GM12878 (cell line): ENCODE measurements at regions not wholly inside any gene's neighbourhood (a gene's known extent, or its start where the extent isn't known, plus 50 kb on each side); places are given as distances from the start of the nearest gene placed in this dataset.

Experiments
- CREB1 ChIP-seq: IDR thresholded peaks from 2 replicates; pipeline ENCODE4 v1.6.1; 2012; ENCODE audit warnings: low read depth, mild to moderate bottlenecking, inconsistent platforms
- JUND ChIP-seq: IDR thresholded peaks from 2 replicates; pipeline ENCODE4 v1.6.1; 2012; ENCODE audit warnings: low read depth, mild to moderate bottlenecking, low read length, improper control_type of control experiment, moderate library complexity
- NRF1 ChIP-seq: conservative IDR thresholded peaks from 2 replicates; pipeline ENCODE4 v1.6.1; 2011; ENCODE audit warnings: mild to moderate bottlenecking, low read depth, low read length, improper control_type of control experiment
- POLR2A ChIP-seq: IDR thresholded peaks from 2 replicates; pipeline ENCODE4 v1.6.1; 2011; ENCODE audit warnings: low read depth, mild to moderate bottlenecking, low read length
- ZZZ3 ChIP-seq: IDR thresholded peaks from 2 replicates; pipeline ENCODE4 v1.6.1; 2011; ENCODE audit warnings: low read depth; ENCODE audit not compliant: control insufficient read depth, insufficient read length
- TF ChIP-seq, protein P1 (sequence below), 3 experiments: IDR thresholded peaks in 2 of 3; conservative IDR thresholded peaks in 1 of 3; 2 replicates each; pipeline ENCODE4 v1.5.1; 2011; ENCODE audit warnings: low read depth in 3 of 3, low read length in 3 of 3, mild to moderate bottlenecking in 3 of 3, control low read depth in 2 of 3, moderate library complexity in 2 of 3, inconsistent platforms in 1 of 3, mixed read lengths in 1 of 3; ENCODE audit not compliant: control insufficient read depth in 2 of 3, insufficient read depth in 1 of 3; ENCODE audit errors: extremely low read depth in 1 of 3

DNA sequence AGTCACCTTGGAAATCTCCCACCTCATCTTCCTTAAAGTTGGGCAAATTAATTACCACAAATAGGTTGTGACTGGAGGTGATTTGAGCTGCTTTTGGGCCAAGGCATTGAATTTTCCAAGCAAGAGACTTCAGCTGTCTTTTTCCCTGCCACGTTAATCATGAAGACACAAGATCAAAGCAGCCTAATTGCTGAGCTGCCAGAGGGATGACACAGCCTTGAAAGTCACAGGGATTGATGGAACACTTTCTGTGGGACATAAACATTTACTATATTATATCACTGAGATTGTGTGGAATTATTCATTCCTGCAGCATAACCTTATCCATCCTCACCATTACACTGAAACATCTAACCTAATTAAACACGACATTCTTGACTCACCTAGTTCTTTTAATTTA lies 172.2 kb downstream of the FAM170A start:
- TF ChIP-seq, protein P1, sequence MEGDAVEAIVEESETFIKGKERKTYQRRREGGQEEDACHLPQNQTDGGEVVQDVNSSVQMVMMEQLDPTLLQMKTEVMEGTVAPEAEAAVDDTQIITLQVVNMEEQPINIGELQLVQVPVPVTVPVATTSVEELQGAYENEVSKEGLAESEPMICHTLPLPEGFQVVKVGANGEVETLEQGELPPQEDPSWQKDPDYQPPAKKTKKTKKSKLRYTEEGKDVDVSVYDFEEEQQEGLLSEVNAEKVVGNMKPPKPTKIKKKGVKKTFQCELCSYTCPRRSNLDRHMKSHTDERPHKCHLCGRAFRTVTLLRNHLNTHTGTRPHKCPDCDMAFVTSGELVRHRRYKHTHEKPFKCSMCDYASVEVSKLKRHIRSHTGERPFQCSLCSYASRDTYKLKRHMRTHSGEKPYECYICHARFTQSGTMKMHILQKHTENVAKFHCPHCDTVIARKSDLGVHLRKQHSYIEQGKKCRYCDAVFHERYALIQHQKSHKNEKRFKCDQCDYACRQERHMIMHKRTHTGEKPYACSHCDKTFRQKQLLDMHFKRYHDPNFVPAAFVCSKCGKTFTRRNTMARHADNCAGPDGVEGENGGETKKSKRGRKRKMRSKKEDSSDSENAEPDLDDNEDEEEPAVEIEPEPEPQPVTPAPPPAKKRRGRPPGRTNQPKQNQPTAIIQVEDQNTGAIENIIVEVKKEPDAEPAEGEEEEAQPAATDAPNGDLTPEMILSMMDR (IDR thresholded peaks at IDR 0.05 in 2 of 3, conservative IDR thresholded peaks at IDR 0.05 in 1 of 3; ENCODE audit: control insufficient read depth in 2 of 3, extremely low read depth in 1 of 3, insufficient read depth in 1 of 3, low read depth in 3 of 3, low read length in 3 of 3), result no peak
- TF ChIP-seq ZZZ3 (no peak), NRF1 (no peak), CREB1 (no peak), JUND (no peak), POLR2A (no peak)
